ENCODE measurements at regions not wholly inside any gene's neighbourhood (a gene's known extent, or its start where the extent isn't known, plus 50 kb on each side); places are given as distances from the start of the nearest gene placed in this dataset.

GRCh38 chr7:26100406-26101339, 51.3 kb upstream of the NFE2L3 start:
- no peak for DNase-seq (ENCODE audit: insufficient read length, low spot score)
- TF ChIP-seq CTCF (IDR thresholded peaks at IDR 0.05; ENCODE audit: insufficient read depth, missing control alignments) = no peak
- FAIRE-seq = no peak

GRCh38 chr7:26101361-26102151, 50.4 kb upstream of the NFE2L3 start:
- DNase-seq (ENCODE audit: insufficient read length, low spot score) (no peak), FAIRE-seq (no peak)
- TF ChIP-seq CTCF (IDR thresholded peaks at IDR 0.05; ENCODE audit: insufficient read depth, missing control alignments) = no peak

GRCh38 chr7:26102176-26102575, 49.8 kb upstream of the NFE2L3 start:
- no peak for TF ChIP-seq CTCF (IDR thresholded peaks at IDR 0.05; ENCODE audit: insufficient read depth, missing control alignments)
- DNase-seq (ENCODE audit: insufficient read length, low spot score) = no peak
- FAIRE-seq = no peak

Data from D721Med (cell line).